Stomach (tissue), 8 donors: ENCODE measurements at regions not wholly inside any gene's neighbourhood (a gene's known extent, or its start where the extent isn't known, plus 50 kb on each side); places are given as distances from the start of the nearest gene placed in this dataset.

Experiments
- DNase-seq, 2 donors: peaks; one replicate each; pipeline versions ENCODE4 v3.0.0 to v3.0.0-alpha.2; 2013 to 2019
- H3K27ac ChIP-seq, 5 donors: fragments of 200-600 bp in 4 of 5; sonication (generic) in 4 of 5; one replicate each; pipeline ENCODE4 v1.5.1; 2013 to 2019; ENCODE audit warnings: mild to moderate bottlenecking in 1 of 5, moderate library complexity in 1 of 5
- H3K27me3 ChIP-seq, 3 donors: fragments of 200-600 bp; sonication (generic); one replicate each; pipeline ENCODE4 v1.5.1; 2017 to 2019; ENCODE audit warnings: mixed run types in 1 of 3
- H3K36me3 ChIP-seq, 4 donors: fragments of 200-600 bp; sonication (generic); 1 replicate in 3 of 4; 2 replicates in 1 of 4; pipeline ENCODE4 v1.5.1; 2016 to 2019
- H3K4me1 ChIP-seq, 4 donors: fragments of 200-600 bp; sonication (generic); one replicate each; pipeline ENCODE4 v1.5.1; 2016 to 2019
- H3K4me3 ChIP-seq, 4 donors: fragments of 200-600 bp; sonication (generic) in 3 of 4; one replicate each; pipeline ENCODE4 v1.5.1; 2016 to 2019; ENCODE audit warnings: mild to moderate bottlenecking in 1 of 4
- H3K9me3 ChIP-seq, 4 donors: fragments of 200-600 bp; sonication (generic); one replicate each; pipeline ENCODE4 v1.5.1; 2016 to 2019
- EP300 ChIP-seq: sonication (generic); formaldehyde crosslinking; IDR thresholded peaks from one replicate; pipeline ENCODE4 v1.6.1; 2017; ENCODE audit warnings: antibody characterized with exemption
- POLR2A ChIP-seq, 4 donors: fragments of 450-650 bp; IDR thresholded peaks; one replicate each; pipeline ENCODE4 v1.6.1; 2016; ENCODE audit warnings: antibody characterized with exemption in 4 of 4, control low read depth in 2 of 4, mild to moderate bottlenecking in 1 of 4, moderate library complexity in 1 of 4
- POLR2AphosphoS5 ChIP-seq, 3 donors: sonication (generic); formaldehyde crosslinking; IDR thresholded peaks; one replicate each; pipeline ENCODE4 v1.6.1; 2016; ENCODE audit warnings: antibody characterized with exemption in 3 of 3
- WGBS, 5 donors: extraction: QIAGEN DNeasy Blood & Tissue Kit in 3 of 5; methylation state at CpG; one replicate each; pipeline versions ENCODE4 v1.1.5 to v1.1.7; 2013 to 2018; 5-methylcytosine and 5-hydroxymethylcytosine counted together
- intact Hi-C: fragments of 100-400 bp; cut with DNase I; formaldehyde crosslinking; loops from one replicate; pipeline ENCODE4 v1.15.1; 2023; ENCODE audit warnings: low total_unique reads
- TF ChIP-seq, protein P1 (sequence below), 7 experiments: fragments of 450-650 bp in 4 of 7; fragments of 200-600 bp in 3 of 7; sonication (generic) in 3 of 7; IDR thresholded peaks; one replicate each; pipeline ENCODE4 v1.5.1; 2016 to 2019; ENCODE audit warnings: antibody characterized with exemption in 7 of 7, control low read depth in 2 of 7, mild to moderate bottlenecking in 1 of 7
- donor health status: healthy with polysubstance abuse.
- donor health status: Bipolar disorder and iron deficiency.
- donor health status: healthy.

DNA sequence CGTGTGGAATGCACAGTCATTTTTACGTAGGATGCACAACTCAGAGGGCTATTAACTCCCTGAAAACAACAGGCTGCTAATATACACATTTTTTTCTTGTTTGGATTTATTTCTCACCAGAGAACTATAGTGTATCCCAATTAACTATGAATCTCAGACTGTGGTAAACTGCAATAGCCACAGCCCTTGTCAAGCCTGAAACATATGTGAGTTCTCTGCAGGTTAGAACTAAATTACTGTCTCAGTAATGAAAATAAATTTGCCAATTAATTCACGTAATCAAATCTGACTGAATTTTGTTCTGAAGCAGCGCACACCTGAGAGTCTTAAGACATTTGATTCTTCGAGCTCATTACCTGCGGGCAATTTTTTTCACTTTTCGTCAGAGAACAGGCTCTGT lies 318.6 kb downstream of the PMP22 start:
- H3K4me1 ChIP-seq = no peaks in the 10 kb centered on the region
- no peaks in the 10 kb centered on the region for H3K27me3 ChIP-seq
- TF ChIP-seq EP300 (no peak), POLR2A (IDR thresholded peaks at IDR 0.05) (no peak), POLR2AphosphoS5 (IDR thresholded peaks at IDR 0.05) (no peak)
- TF ChIP-seq, protein P1, sequence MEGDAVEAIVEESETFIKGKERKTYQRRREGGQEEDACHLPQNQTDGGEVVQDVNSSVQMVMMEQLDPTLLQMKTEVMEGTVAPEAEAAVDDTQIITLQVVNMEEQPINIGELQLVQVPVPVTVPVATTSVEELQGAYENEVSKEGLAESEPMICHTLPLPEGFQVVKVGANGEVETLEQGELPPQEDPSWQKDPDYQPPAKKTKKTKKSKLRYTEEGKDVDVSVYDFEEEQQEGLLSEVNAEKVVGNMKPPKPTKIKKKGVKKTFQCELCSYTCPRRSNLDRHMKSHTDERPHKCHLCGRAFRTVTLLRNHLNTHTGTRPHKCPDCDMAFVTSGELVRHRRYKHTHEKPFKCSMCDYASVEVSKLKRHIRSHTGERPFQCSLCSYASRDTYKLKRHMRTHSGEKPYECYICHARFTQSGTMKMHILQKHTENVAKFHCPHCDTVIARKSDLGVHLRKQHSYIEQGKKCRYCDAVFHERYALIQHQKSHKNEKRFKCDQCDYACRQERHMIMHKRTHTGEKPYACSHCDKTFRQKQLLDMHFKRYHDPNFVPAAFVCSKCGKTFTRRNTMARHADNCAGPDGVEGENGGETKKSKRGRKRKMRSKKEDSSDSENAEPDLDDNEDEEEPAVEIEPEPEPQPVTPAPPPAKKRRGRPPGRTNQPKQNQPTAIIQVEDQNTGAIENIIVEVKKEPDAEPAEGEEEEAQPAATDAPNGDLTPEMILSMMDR (IDR thresholded peaks at IDR 0.05) = no peak
- H3K9me3 ChIP-seq = no peaks in the 10 kb centered on the region
- intact Hi-C loops = no loop called here
- no peak overlapping the region for H3K27ac ChIP-seq
- H3K36me3 ChIP-seq = no peaks in the 10 kb centered on the region
- WGBS, 5 donors = 67 to 82% (median 76%) methylated on average over 7 of the region's 7 CpGs
- no peak for DNase-seq
- H3K4me3 ChIP-seq = no peak overlapping the region

DNA sequence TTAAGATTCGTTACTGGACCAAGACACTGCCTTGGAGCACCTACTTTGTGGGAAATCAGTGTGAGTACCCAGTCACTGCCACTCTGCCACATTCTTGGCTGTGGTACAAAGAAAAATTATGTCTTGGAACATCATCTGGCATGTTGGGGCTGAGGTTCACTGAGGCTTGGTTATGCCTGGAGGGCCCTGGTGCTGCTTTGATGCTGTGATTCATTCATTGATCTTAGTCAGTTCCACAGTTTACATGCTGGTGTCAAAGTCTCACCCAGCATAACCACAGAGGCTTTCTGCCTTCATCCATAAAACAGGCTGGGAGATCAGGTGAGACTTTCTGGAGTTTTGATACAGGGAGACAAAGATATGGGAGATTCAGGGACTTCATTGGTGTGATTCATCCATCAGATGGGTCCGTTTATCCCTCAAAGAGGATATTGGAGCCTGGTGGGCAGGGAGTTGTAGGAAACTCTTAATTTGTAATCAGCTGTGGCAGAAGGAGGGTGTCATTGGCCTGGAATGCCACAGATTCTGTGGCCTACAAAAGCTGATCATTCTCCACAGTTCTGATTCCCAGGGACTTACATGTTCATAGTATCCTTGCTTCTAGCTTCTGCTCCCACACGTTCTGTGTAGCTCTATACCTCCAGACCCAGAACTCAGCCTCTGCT lies 322.5 kb downstream of the PMP22 start:
- 71 to 82% (median 74%) methylated on average over 3 of the region's 3 CpGs for WGBS, 5 donors

DNA sequence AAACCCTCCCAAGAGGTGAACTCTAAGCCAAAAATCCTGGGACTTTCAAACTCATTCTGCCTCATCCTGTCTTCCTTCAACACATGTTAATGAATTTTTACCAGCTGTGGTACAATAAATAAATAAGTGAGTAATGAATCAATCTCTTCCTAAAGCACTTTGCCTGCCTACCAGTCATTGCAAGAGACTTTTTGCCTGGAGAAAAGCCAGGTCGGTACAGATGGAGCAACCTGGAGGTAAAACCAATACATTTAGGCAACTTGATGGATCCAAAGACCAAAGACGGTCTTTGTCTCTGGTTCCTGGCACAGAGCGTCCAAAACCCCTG lies 324.2 kb downstream of the PMP22 start:
- no peak for TF ChIP-seq POLR2A (IDR thresholded peaks at IDR 0.05)
- TF ChIP-seq, protein P1 (IDR thresholded peaks at IDR 0.05) = no peak
- TF ChIP-seq EP300 = no peak
- no peak for TF ChIP-seq POLR2AphosphoS5 (IDR thresholded peaks at IDR 0.05)
- H3K27ac ChIP-seq = no peak overlapping the region
- peaks cover 0 to 5% (median 0%) of the 10 kb centered on the region in 4 donors for H3K4me1 ChIP-seq
- H3K9me3 ChIP-seq = no peaks in the 10 kb centered on the region
- DNase-seq = no peak
- no peak overlapping the region for H3K4me3 ChIP-seq
- intact Hi-C loops = no loop called here
- H3K27me3 ChIP-seq = no peaks in the 10 kb centered on the region
- WGBS, 5 donors = 83 to 90% (median 85%) methylated on average over 3 of the region's 3 CpGs
- no peaks in the 10 kb centered on the region for H3K36me3 ChIP-seq

More for the DNA sequence above, 322.5 kb downstream of the PMP22 start:
- H3K9me3 ChIP-seq = no peaks in the 10 kb centered on the region
- no peak overlapping the region for H3K27ac ChIP-seq
- intact Hi-C loops = no loop called here
- TF ChIP-seq POLR2A (IDR thresholded peaks at IDR 0.05) = no peak
- TF ChIP-seq POLR2AphosphoS5 (IDR thresholded peaks at IDR 0.05) = no peak
- TF ChIP-seq, protein P1 (IDR thresholded peaks at IDR 0.05) = no peak
- TF ChIP-seq EP300 = no peak
- no peaks in the 10 kb centered on the region for H3K36me3 ChIP-seq
- H3K4me3 ChIP-seq = no peak overlapping the region
- no peaks in the 10 kb centered on the region for H3K27me3 ChIP-seq
- H3K4me1 ChIP-seq = peaks cover 0 to 5% (median 0%) of the 10 kb centered on the region in 4 donors
- no peak for DNase-seq

DNA sequence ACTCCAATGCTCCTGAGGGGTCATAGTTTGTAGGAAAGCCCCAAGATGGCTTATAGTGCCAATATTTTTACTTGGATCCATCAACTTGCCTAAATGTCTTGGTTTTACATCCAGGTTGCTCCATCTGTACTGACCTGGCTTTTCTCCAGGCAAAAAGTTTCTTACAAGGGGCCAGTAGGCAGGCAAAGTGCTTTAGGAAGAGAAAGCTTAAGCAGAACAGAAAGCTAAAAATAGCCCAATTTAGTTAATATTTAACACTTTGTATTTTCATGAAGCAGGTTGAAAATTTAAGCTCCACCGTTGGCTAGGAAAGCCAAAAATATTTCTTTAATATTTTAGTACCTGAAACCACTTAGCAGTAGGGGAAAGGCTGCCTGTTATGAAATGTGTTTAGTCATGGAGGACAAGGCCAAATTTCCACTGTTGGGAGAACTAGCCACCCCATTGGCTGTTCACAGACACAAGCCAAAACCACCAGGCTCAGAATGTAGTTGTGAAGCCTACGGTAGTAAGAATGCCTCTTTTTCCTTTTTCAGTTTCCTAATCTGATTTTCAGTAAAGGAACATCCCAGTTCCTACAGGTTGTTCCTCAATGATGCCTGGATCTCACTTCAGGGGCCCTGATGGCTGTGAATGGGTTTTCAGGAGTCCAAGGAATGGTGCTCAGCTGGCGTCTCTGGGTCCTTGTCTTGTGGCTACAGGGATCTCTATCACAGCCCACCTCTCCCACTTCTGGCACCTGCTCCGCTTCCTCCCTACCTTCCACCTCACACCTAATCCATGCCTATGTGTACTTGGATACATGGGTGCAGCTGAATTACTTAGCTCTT lies 324.8 kb downstream of the PMP22 start:
- Histone ChIP-seq H3K27me3 (no peaks in the 10 kb centered on the region), H3K4me1 (peaks cover 0 to 5% (median 0%) of the 10 kb centered on the region in 4 donors), H3K4me3 (no peak overlapping the region), H3K27ac (no peak overlapping the region), H3K9me3 (no peaks in the 10 kb centered on the region), H3K36me3 (no peaks in the 10 kb centered on the region)
- intact Hi-C loops = no loop called here
- TF ChIP-seq, protein P1 (IDR thresholded peaks at IDR 0.05) = no peak
- TF ChIP-seq POLR2A (IDR thresholded peaks at IDR 0.05) (no peak), EP300 (no peak), POLR2AphosphoS5 (IDR thresholded peaks at IDR 0.05) (no peak)
- 71 to 76% (median 72%) methylated on average over 4 of the region's 4 CpGs for WGBS, 5 donors
- no peak for DNase-seq
